Glutamatergic neuron (in vitro differentiated cells): ENCODE measurements at regions not wholly inside any gene's neighbourhood (a gene's known extent, or its start where the extent isn't known, plus 50 kb on each side); places are given as distances from the start of the nearest gene placed in this dataset.

Source experiments
- DNase-seq: peaks from one replicate; pipeline ENCODE4 v3.0.0; 2022
- H3K27ac Mint-ChIP-seq: one replicate; pipeline ENCODE4 v1.8.0; 2020; ENCODE audit warnings: mild to moderate bottlenecking, mixed read lengths, inconsistent platforms; ENCODE audit not compliant: unreplicated experiment
- H3K27me3 Mint-ChIP-seq: one replicate; pipeline ENCODE4 v1.8.0; 2020; ENCODE audit warnings: mild to moderate bottlenecking, moderate library complexity, mixed read lengths, inconsistent platforms; ENCODE audit not compliant: unreplicated experiment
- H3K36me3 Mint-ChIP-seq: one replicate; pipeline ENCODE4 v1.8.0; 2020; ENCODE audit warnings: mild to moderate bottlenecking, mixed read lengths, inconsistent platforms; ENCODE audit not compliant: unreplicated experiment
- H3K4me1 Mint-ChIP-seq: one replicate; pipeline ENCODE4 v1.8.0; 2020; ENCODE audit warnings: mild to moderate bottlenecking, low read depth, mixed read lengths, inconsistent platforms; ENCODE audit not compliant: unreplicated experiment
- H3K4me3 Mint-ChIP-seq: one replicate; pipeline ENCODE4 v1.8.0; 2020; ENCODE audit warnings: mild to moderate bottlenecking, mixed read lengths, inconsistent platforms; ENCODE audit not compliant: unreplicated experiment
- H3K9me3 Mint-ChIP-seq: one replicate; pipeline ENCODE4 v1.8.0; 2020; ENCODE audit warnings: mild to moderate bottlenecking, moderate library complexity, mixed read lengths, inconsistent platforms; ENCODE audit not compliant: unreplicated experiment
- CTCF ChIP-seq: fragments of 200-600 bp; sonication (generic); IDR thresholded peaks from one replicate; pipeline ENCODE4 v1.5.0; 2021; ENCODE audit not compliant: partially characterized antibody, unreplicated experiment

- H3K4me1 Mint-ChIP-seq = peaks cover 8% of the 10 kb centered on the region
- H3K36me3 Mint-ChIP-seq = no peaks in the 10 kb centered on the region
- no peak for DNase-seq
- no peak for TF ChIP-seq CTCF
- H3K27ac Mint-ChIP-seq = no peak overlapping the region
- H3K4me3 Mint-ChIP-seq = no peak overlapping the region
- no peaks in the 10 kb centered on the region for H3K9me3 Mint-ChIP-seq
- no peaks in the 10 kb centered on the region for H3K27me3 Mint-ChIP-seq
Observed at GRCh38 chr1:30638086-30638485, 85.3 kb downstream of the MATN1 start.

DNA sequence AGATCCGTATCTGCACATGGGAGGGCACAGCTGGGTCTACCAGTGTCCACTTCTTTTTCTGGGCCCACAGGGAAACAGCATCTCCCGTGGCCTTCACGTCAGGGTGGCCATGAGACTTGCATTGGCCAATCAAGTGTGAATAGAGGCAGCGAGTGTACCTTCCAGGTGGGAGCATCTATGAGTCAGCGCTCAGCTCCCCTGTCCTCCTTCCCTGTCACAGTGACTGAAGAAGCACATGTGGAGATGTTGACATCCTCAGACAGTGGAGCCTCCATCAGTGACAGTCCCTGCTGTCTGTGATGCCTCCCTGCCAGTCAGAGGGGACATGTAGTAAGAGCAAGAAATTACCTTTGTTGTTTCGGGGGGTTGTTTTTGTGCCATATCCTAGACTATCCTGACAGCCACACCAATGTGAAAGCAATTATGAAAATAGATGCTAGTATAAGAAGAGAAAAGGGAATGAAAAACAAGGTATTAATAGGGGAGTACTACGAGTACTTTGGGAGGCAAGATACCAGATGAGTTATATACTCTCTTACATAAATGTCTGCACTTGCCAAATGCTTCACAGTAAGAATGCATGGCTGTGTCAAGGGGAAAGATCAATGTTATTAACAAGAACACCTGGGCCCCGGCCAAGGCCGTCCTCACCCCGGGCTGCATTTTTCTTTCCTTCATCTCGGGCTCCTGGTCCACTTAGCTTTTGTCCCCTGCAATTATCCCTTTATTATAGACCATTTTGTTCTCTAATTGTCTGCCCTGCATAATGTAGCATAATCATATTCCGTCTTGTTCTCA is 86.0 kb downstream of the MATN1 start:
- Mint-ChIP-seq H3K27me3 (peaks cover 2% of the 10 kb centered on the region), H3K4me3 (no peak overlapping the region), H3K27ac (no peak overlapping the region), H3K4me1 (peaks cover 8% of the 10 kb centered on the region), H3K9me3 (no peaks in the 10 kb centered on the region), H3K36me3 (no peaks in the 10 kb centered on the region)
- TF ChIP-seq CTCF = no peak
- DNase-seq = no peak

DNA sequence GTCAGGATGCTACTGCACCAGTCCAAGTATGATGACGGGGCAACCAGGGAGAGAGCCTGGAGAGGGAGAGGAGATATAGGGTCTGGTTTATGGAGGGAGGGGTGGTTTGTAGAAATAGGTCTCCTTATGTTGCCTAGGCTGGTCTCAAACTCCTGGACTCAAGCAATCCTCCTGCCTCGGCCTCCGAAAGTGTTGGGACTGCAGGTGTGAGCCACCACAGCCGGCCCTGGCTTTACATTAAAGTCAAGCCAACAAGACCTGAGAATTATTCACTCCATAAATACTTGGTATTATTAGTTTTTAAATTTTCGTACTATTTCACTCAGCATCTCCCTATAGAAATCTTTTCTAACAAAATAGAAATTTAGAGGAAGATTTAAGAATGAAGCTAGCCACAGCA is 86.8 kb downstream of the MATN1 start:
- Mint-ChIP-seq H3K36me3 (no peaks in the 10 kb centered on the region), H3K9me3 (no peaks in the 10 kb centered on the region)
- DNase-seq = no peak

DNA sequence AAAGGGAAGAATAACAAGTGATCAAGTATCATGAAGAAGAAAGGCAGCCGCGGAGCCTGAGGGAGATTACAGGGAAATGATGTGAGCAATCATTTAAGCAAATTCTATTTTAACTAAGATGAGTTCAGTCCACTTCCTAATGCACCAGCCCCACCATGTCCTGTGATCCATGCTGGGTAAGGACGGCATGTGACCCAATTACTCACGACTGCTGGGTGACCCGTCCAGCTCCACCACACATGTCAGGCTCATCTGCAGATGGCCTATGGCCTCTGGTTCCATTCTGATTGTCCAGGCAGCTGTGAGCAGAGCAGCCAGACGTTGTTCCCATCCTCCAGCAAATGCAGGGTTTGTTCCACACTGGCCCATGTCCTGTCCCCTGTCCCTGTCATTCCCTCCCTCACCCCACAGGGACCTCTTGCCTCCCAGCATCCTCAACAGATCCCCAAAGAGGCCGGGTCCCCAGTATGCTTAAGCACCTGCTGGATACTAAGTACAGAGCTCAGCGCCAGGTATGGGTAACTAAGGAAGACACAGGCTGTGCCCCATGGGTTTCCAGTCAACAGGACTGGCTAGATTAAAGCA is 87.9 kb downstream of the MATN1 start:
- Mint-ChIP-seq H3K4me1 (peaks cover 4% of the 10 kb centered on the region), H3K4me3 (no peak overlapping the region), H3K36me3 (no peaks in the 10 kb centered on the region), H3K27ac (no peak overlapping the region), H3K27me3 (peaks cover 2% of the 10 kb centered on the region), H3K9me3 (no peaks in the 10 kb centered on the region)
- TF ChIP-seq CTCF = no peak
- DNase-seq = no peak

More for the DNA sequence above, 86.8 kb downstream of the MATN1 start:
- H3K4me3 Mint-ChIP-seq = no peak overlapping the region
- TF ChIP-seq CTCF = no peak
- H3K27me3 Mint-ChIP-seq = peaks cover 2% of the 10 kb centered on the region
- H3K27ac Mint-ChIP-seq = no peak overlapping the region
- H3K4me1 Mint-ChIP-seq = peaks cover 8% of the 10 kb centered on the region

DNA sequence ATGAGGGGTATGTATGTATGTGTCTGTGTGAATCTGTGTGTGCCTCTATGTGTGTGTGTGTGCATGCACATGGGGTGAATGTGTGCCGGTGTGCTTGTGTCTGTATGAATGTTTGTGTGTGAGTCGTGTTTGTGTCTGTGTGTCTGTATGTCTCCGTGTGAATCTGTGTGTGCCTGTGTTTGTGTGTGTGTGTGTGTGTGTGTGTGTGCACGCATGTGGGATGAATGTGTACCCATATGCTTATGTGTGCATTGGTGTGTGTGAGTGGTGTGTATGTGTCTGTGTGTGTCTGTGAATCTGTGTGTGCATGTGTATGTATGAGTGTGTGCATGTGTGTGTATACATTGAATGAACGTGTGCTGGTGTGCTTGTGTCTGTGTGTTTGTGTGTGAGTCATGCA is 88.9 kb downstream of the MATN1 start:
- no peak for DNase-seq
- Mint-ChIP-seq H3K27me3 (peaks cover 2% of the 10 kb centered on the region), H3K4me1 (peaks cover 4% of the 10 kb centered on the region), H3K4me3 (no peak overlapping the region), H3K27ac (no peak overlapping the region), H3K9me3 (no peaks in the 10 kb centered on the region), H3K36me3 (no peaks in the 10 kb centered on the region)
- no peak for TF ChIP-seq CTCF
